HCT116 (cell line): ENCODE measurements at regions not wholly inside any gene's neighbourhood (a gene's known extent, or its start where the extent isn't known, plus 50 kb on each side); places are given as distances from the start of the nearest gene placed in this dataset.

Experiments
- ATAC-seq: fragments of 200-7000 bp; cut with Tn5 transposase; 2 replicates; pipeline ENCODE4 v1.9.1; 2020; ENCODE audit warnings: mild to moderate bottlenecking, moderate library complexity
- BruUV-seq: library from RNA; stranded (reverse); fragments of 400-500 nt; replicated peaks from 2 replicates; lab custom pipeline; 2021; lab: Mats Ljungman, UMichigan
- CTCF ChIA-PET: fragments of 300-600 bp; sonication (Branson Sonifier 250); formaldehyde crosslinking; loops from one replicate; lab custom pipeline; 2021; ENCODE audit warnings: antibody characterized with exemption; lab: Charles Lee
- POLR2A ChIA-PET: fragments of 300-600, 350-600 bp; sonication (Branson Sonifier 250); formaldehyde crosslinking; loops from one replicate; lab custom pipeline; 2021; ENCODE audit warnings: antibody characterized with exemption; lab: Charles Lee
- RAD21 ChIA-PET, 2 experiments: fragments of 300-600 bp; sonication (Branson Sonifier 250); formaldehyde crosslinking; loops; one replicate each; lab custom pipeline; 2023; ENCODE audit warnings: low total read pairs in 2 of 2; ENCODE audit not compliant: uncharacterized antibody in 2 of 2, unreplicated experiment in 2 of 2, low non-redundant PET in 1 of 2; lab: Charles Lee
- DNase-seq: peaks from one replicate; pipeline ENCODE4 v3.0.0-alpha.2; 2010; ENCODE audit warnings: low read depth, low spot score
- H2AFZ ChIP-seq: fragments of 200-600 bp; shearing (Covaris generic), sonication (generic); 2 replicates; pipeline ENCODE4 v1.6.1; 2017; ENCODE audit warnings: low read depth, mixed run types, mixed read lengths, antibody characterized with exemption, low read length; ENCODE audit not compliant: poor library complexity, severe bottlenecking
- H3K27ac ChIP-seq: 2 replicates; pipeline ENCODE4 v1.5.1; 2012; ENCODE audit warnings: low read depth, low read length
- H3K27me3 ChIP-seq: fragments of 200-600 bp; sonication (generic); 2 replicates; pipeline ENCODE4 v1.6.1; 2016; ENCODE audit warnings: mixed run types, low read length, mixed read lengths; ENCODE audit not compliant: insufficient read depth
- H3K36me3 ChIP-seq, 2 experiments: fragments of 200-500 bp in 1 of 2; fragments of 200-600 bp in 1 of 2; sonication (Bioruptor generic) in 1 of 2; sonication (generic) in 1 of 2; 2 replicates each; pipeline versions ENCODE4 v1.5.1 to v1.6.1; 2014 to 2016; ENCODE audit warnings: low read length in 2 of 2, inconsistent platforms in 1 of 2, mixed read lengths in 1 of 2, mixed run types in 1 of 2; ENCODE audit not compliant: insufficient read depth in 2 of 2, control insufficient read depth in 1 of 2
- H3K4me1 ChIP-seq, 2 experiments: fragments of 200-600 bp in 1 of 2; sonication (generic) in 1 of 2; 2 replicates each; pipeline versions ENCODE4 v1.5.1 to v1.6.1; 2012 to 2017; ENCODE audit warnings: low read length in 2 of 2, inconsistent platforms in 1 of 2, mild to moderate bottlenecking in 1 of 2, mixed read lengths in 1 of 2, mixed run types in 1 of 2, moderate library complexity in 1 of 2; ENCODE audit not compliant: insufficient read depth in 2 of 2, control insufficient read depth in 1 of 2
- H3K4me2 ChIP-seq: fragments of 200-600 bp; sonication (generic); 2 replicates; pipeline ENCODE4 v1.6.1; 2017; ENCODE audit warnings: mixed run types, low read length, mixed read lengths
- H3K4me3 ChIP-seq, 2 experiments: fragments of 200-600 bp in 1 of 2; sonication (generic) in 1 of 2; replicated peaks in 1 of 2; 2 replicates each; pipeline ENCODE4 v1.5.1; 2011 to 2016; ENCODE audit warnings: low read length in 2 of 2, control low read depth in 1 of 2, low read depth in 1 of 2, mild to moderate bottlenecking in 1 of 2, mixed read lengths in 1 of 2, mixed run types in 1 of 2
- H3K79me2 ChIP-seq: fragments of 200-600 bp; sonication (generic); 2 replicates; pipeline ENCODE4 v1.6.1; 2017; ENCODE audit warnings: mild to moderate bottlenecking, mixed run types, low read length, moderate library complexity, mixed read lengths; ENCODE audit not compliant: insufficient read depth
- H3K9ac ChIP-seq: fragments of 200-600 bp; sonication (generic); 2 replicates; pipeline ENCODE4 v1.6.1; 2016; ENCODE audit warnings: low read length, mixed read lengths
- H3K9me2 ChIP-seq: fragments of 200-600 bp; sonication (generic), shearing (Covaris generic); 2 replicates; pipeline ENCODE4 v1.6.1; 2017; ENCODE audit warnings: mixed run types, mild to moderate bottlenecking, moderate library complexity; ENCODE audit not compliant: insufficient read depth
- H3K9me3 ChIP-seq, 2 experiments: fragments of 200-500 bp in 1 of 2; fragments of 200-600 bp in 1 of 2; sonication (Bioruptor generic) in 1 of 2; sonication (generic) in 1 of 2; 2 replicates each; pipeline ENCODE4 v1.6.1; 2014 to 2017; ENCODE audit warnings: low read length in 2 of 2, mixed read lengths in 2 of 2, inconsistent platforms in 1 of 2, low read depth in 1 of 2, mild to moderate bottlenecking in 1 of 2, mixed run types in 1 of 2, moderate library complexity in 1 of 2; ENCODE audit not compliant: control insufficient read depth in 1 of 2, insufficient read depth in 1 of 2
- H4K20me1 ChIP-seq: fragments of 200-600 bp; sonication (generic), shearing (Covaris generic); 2 replicates; pipeline ENCODE4 v1.6.1; 2017; ENCODE audit warnings: mixed run types, mild to moderate bottlenecking, moderate library complexity; ENCODE audit not compliant: insufficient read depth
- CBX3 ChIP-seq: IDR thresholded peaks from 2 replicates; pipeline ENCODE4 v1.6.1; 2012; ENCODE audit warnings: low read depth
- CEBPB ChIP-seq: IDR thresholded peaks from 2 replicates; pipeline ENCODE4 v1.6.1; 2012; ENCODE audit warnings: low read depth
- EZH2 ChIP-seq: fragments of 200-600 bp; sonication (generic); IDR thresholded peaks from 2 replicates; pipeline ENCODE4 v1.6.1; 2017; ENCODE audit warnings: antibody characterized with exemption, mixed run types
- EZH2phosphoT487 ChIP-seq: fragments of 200-600 bp; IDR thresholded peaks from 2 replicates; pipeline ENCODE4 v1.6.1; 2018; ENCODE audit warnings: antibody characterized with exemption, borderline replicate concordance
- FOSL1 ChIP-seq: IDR thresholded peaks from 2 replicates; pipeline ENCODE4 v1.6.1; 2012; ENCODE audit warnings: low read depth
- POLR2A ChIP-seq: IDR thresholded peaks from 2 replicates; pipeline ENCODE4 v1.7.0; 2011; ENCODE audit warnings: borderline replicate concordance; ENCODE audit not compliant: insufficient read depth, insufficient read length; ENCODE audit errors: extremely low read depth
- RAD21 ChIP-seq: IDR thresholded peaks from 2 replicates; pipeline ENCODE4 v1.6.1; 2012; ENCODE audit warnings: low read depth, mild to moderate bottlenecking
- SIN3A ChIP-seq: IDR thresholded peaks from 2 replicates; pipeline ENCODE4 v1.6.1; 2012; ENCODE audit warnings: low read depth
- SP1 ChIP-seq: IDR thresholded peaks from 2 replicates; pipeline ENCODE4 v1.6.1; 2012; ENCODE audit warnings: low read depth
- SRF ChIP-seq: IDR thresholded peaks from 2 replicates; pipeline ENCODE4 v1.6.1; 2012; ENCODE audit warnings: low read depth
- ZFX ChIP-seq: fragments of 450-650 bp; IDR thresholded peaks from 2 replicates; pipeline ENCODE4 v1.6.1; 2017
- intact Hi-C: fragments of 100-400 bp; cut with micrococcal nuclease; formaldehyde crosslinking; loops from 2 replicates; pipeline ENCODE4 v1.10.0; 2022
- TF ChIP-seq, protein P1 (sequence below): IDR thresholded peaks from 2 replicates; pipeline ENCODE4 v1.6.1; 2012
- TF ChIP-seq, protein P2 (sequence below): IDR thresholded peaks from 2 replicates; pipeline ENCODE4 v1.6.1; 2012
- TF ChIP-seq, protein P3 (sequence below), 3 experiments: fragments of 200-600 bp in 1 of 3; sonication (generic) in 1 of 3; IDR thresholded peaks in 2 of 3; conservative IDR thresholded peaks in 1 of 3; 2 replicates each; pipeline ENCODE4 v1.5.1; 2012 to 2017; ENCODE audit warnings: low read depth in 2 of 3, low read length in 2 of 3, antibody characterized with exemption in 1 of 3, borderline replicate concordance in 1 of 3, control low read depth in 1 of 3, mild to moderate bottlenecking in 1 of 3, mixed read lengths in 1 of 3, mixed run types in 1 of 3, moderate library complexity in 1 of 3; ENCODE audit not compliant: insufficient read depth in 1 of 3

DNA sequence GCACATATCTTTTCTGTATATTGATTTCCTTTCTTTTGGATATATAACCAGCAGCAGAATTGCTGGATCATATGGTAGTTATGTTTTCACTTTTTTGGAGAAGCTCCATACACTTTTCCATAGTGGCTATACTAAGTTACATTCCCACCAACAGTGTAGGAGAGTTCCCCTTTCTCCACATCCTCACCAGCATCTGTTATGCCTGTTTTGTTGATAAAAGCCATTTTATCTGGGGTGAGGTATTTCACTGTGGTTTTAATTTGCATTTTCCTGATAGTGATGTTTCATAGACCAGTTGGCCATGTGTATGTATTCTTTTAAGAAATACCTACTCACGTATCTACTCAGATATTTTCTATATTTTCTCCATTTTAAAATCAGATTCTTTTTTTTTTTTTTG lies 419.3 kb upstream of the FAT3 start:
- H3K4me1 ChIP-seq = no peaks in the 10 kb centered on the region
- no peak for DNase-seq
- ATAC-seq = no peak
- no peaks in the 10 kb centered on the region for H4K20me1 ChIP-seq
- TF ChIP-seq, protein P1, sequence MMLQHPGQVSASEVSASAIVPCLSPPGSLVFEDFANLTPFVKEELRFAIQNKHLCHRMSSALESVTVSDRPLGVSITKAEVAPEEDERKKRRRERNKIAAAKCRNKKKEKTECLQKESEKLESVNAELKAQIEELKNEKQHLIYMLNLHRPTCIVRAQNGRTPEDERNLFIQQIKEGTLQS = no peak
- TF ChIP-seq EZH2 (no peak), SRF (no peak), CEBPB (no peak), POLR2A (no peak), ZFX (no peak), CBX3 (no peak), SP1 (no peak), FOSL1 (no peak), SIN3A (no peak), EZH2phosphoT487 (no peak), RAD21 (no peak)
- TF ChIP-seq, protein P2, sequence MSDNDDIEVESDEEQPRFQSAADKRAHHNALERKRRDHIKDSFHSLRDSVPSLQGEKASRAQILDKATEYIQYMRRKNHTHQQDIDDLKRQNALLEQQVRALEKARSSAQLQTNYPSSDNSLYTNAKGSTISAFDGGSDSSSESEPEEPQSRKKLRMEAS = no peak
- TF ChIP-seq, protein P3, sequence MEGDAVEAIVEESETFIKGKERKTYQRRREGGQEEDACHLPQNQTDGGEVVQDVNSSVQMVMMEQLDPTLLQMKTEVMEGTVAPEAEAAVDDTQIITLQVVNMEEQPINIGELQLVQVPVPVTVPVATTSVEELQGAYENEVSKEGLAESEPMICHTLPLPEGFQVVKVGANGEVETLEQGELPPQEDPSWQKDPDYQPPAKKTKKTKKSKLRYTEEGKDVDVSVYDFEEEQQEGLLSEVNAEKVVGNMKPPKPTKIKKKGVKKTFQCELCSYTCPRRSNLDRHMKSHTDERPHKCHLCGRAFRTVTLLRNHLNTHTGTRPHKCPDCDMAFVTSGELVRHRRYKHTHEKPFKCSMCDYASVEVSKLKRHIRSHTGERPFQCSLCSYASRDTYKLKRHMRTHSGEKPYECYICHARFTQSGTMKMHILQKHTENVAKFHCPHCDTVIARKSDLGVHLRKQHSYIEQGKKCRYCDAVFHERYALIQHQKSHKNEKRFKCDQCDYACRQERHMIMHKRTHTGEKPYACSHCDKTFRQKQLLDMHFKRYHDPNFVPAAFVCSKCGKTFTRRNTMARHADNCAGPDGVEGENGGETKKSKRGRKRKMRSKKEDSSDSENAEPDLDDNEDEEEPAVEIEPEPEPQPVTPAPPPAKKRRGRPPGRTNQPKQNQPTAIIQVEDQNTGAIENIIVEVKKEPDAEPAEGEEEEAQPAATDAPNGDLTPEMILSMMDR (IDR thresholded peaks at IDR 0.05 in 2 of 3, conservative IDR thresholded peaks at IDR 0.05 in 1 of 3; ENCODE audit: borderline replicate concordance in 1 of 3, insufficient read depth in 1 of 3, low read depth in 2 of 3, low read length in 2 of 3) = no peak
- H3K36me3 ChIP-seq = no peaks in the 10 kb centered on the region
- no peak overlapping the region for H3K4me2 ChIP-seq
- H2AFZ ChIP-seq = no peak overlapping the region
- no peak overlapping the region for H3K9ac ChIP-seq
- RAD21 ChIA-PET = no interaction called here
- H3K4me3 ChIP-seq = no peak overlapping the region
- no peaks in the 10 kb centered on the region for H3K79me2 ChIP-seq
- H3K9me2 ChIP-seq = no peaks in the 10 kb centered on the region
- POLR2A ChIA-PET = no interaction called here
- CTCF ChIA-PET = no interaction called here
- H3K9me3 ChIP-seq = peaks cover 0 to 12% of the 10 kb centered on the region in 2 experiments; a peak in 3 of 4 replicates
- no peak overlapping the region for H3K27ac ChIP-seq
- H3K27me3 ChIP-seq = no peaks in the 10 kb centered on the region
- no TSS peak for BruUV-seq
- intact Hi-C loops = no loop called here
